22Rv1 (cell line): ENCODE measurements at regions not wholly inside any gene's neighbourhood (a gene's known extent, or its start where the extent isn't known, plus 50 kb on each side); places are given as distances from the start of the nearest gene placed in this dataset.

ENCODE experiments used
- ZFX ChIP-seq: fragments of 450-650 bp; IDR thresholded peaks from 2 replicates; pipeline ENCODE4 v1.6.1; 2017; ENCODE audit warnings: antibody characterized with exemption, borderline replicate concordance
- TF ChIP-seq, protein P1 (sequence below): fragments of 450-650 bp; IDR thresholded peaks from 2 replicates; pipeline ENCODE4 v1.5.1; 2017; ENCODE audit warnings: mild to moderate bottlenecking

DNA sequence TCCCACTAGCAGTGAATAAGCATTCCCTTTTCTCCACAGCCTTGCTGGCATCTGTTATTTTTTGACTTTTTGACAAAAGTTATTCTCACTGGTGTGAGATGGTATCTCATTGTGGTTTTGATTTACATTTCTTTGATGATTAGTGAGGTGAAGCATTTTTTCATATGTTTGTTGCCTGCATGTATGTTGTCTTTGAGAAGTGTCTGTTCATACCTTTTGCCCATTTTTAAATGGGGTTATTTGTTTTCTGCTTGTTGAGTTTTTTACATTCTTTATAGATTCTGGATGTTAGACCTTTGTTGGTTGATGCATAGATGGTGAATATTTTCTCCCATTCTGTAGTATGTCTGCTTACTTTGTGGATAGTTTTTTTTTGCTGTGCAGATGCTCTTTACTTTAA, 171.7 kb downstream of the SREK1 start:
- TF ChIP-seq, protein P1, sequence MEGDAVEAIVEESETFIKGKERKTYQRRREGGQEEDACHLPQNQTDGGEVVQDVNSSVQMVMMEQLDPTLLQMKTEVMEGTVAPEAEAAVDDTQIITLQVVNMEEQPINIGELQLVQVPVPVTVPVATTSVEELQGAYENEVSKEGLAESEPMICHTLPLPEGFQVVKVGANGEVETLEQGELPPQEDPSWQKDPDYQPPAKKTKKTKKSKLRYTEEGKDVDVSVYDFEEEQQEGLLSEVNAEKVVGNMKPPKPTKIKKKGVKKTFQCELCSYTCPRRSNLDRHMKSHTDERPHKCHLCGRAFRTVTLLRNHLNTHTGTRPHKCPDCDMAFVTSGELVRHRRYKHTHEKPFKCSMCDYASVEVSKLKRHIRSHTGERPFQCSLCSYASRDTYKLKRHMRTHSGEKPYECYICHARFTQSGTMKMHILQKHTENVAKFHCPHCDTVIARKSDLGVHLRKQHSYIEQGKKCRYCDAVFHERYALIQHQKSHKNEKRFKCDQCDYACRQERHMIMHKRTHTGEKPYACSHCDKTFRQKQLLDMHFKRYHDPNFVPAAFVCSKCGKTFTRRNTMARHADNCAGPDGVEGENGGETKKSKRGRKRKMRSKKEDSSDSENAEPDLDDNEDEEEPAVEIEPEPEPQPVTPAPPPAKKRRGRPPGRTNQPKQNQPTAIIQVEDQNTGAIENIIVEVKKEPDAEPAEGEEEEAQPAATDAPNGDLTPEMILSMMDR = no peak
- no peak for TF ChIP-seq ZFX
